NCI-H2107 treated with DMSO at 0.1 percent for 48 hours (cell line): ENCODE measurements at regions not wholly inside any gene's neighbourhood (a gene's known extent, or its start where the extent isn't known, plus 50 kb on each side); places are given as distances from the start of the nearest gene placed in this dataset.
"Not testable (repeated sequence)": the region's sequence is repeated elsewhere in the genome, so short reads cannot be mapped to it uniquely, and the experiment has no call there.

Experiments
- DNase-seq: peaks from one replicate; lab custom pipeline; 2025; ENCODE audit not compliant: unreplicated experiment; lab: John Stamatoyannopoulos, UW

GRCh38 chr2:156254637-156255067, 77.9 kb downstream of the NR4A2 start:
- DNase-seq = not testable (repeated sequence)

- no peak for DNase-seq
These were observed 78.8 kb downstream of the NR4A2 start for GRCh38 chr2:156253765-156254164.

- DNase-seq = no peak
These were observed 89.6 kb downstream of the NR4A2 start for GRCh38 chr2:156242874-156243273.

- no peak for DNase-seq
These were observed 95.0 kb downstream of the NR4A2 start for GRCh38 chr2:156237558-156237957.

GRCh38 chr2:156229724-156230362, 102.7 kb downstream of the NR4A2 start:
- no peak for DNase-seq

- DNase-seq = not testable (repeated sequence)
These were observed 109.2 kb downstream of the NR4A2 start for GRCh38 chr2:156223328-156223727.

GRCh38 chr2:156221703-156222102, 110.8 kb downstream of the NR4A2 start:
- DNase-seq = no peak

GRCh38 chr2:156219491-156220100, 112.9 kb downstream of the NR4A2 start:
- no peak for DNase-seq

- no peak for DNase-seq
These were observed 116.9 kb downstream of the NR4A2 start for GRCh38 chr2:156215656-156216055.

- DNase-seq = no peak
These were observed 121.2 kb downstream of the NR4A2 start for GRCh38 chr2:156211318-156211717.

GRCh38 chr2:156206355-156206754, 126.2 kb downstream of the NR4A2 start:
- no peak for DNase-seq

- DNase-seq = no peak
These were observed 132.9 kb downstream of the NR4A2 start for GRCh38 chr2:156199588-156199987.

- DNase-seq = no peak
These were observed 136.5 kb downstream of the NR4A2 start for GRCh38 chr2:156196031-156196430.

GRCh38 chr2:156192468-156192867, 140.1 kb downstream of the NR4A2 start:
- DNase-seq = no peak

- DNase-seq = no peak
These were observed 141.0 kb downstream of the NR4A2 start for GRCh38 chr2:156191527-156191926.

- DNase-seq = no peak
These were observed 142.0 kb downstream of the NR4A2 start for GRCh38 chr2:156190517-156190916.

GRCh38 chr2:156189584-156189983, 142.9 kb downstream of the NR4A2 start:
- no peak for DNase-seq

- peak; percentile 16 for DNase-seq
These were observed 143.4 kb downstream of the NR4A2 start for GRCh38 chr2:156189143-156189542.

GRCh38 chr2:156182132-156182531, 150.4 kb downstream of the NR4A2 start:
- DNase-seq = no peak

GRCh38 chr2:156181208-156181607, 151.3 kb downstream of the NR4A2 start:
- no peak for DNase-seq

GRCh38 chr2:156177654-156178053, 154.9 kb downstream of the NR4A2 start:
- no peak for DNase-seq

- DNase-seq = no peak
These were observed 156.6 kb downstream of the NR4A2 start for GRCh38 chr2:156175946-156176345.

- no peak for DNase-seq
These were observed 161.6 kb downstream of the NR4A2 start for GRCh38 chr2:156170929-156171328.
